ENCODE measurements at regions not wholly inside any gene's neighbourhood (a gene's known extent, or its start where the extent isn't known, plus 50 kb on each side); places are given as distances from the start of the nearest gene placed in this dataset.
A peak's percentile ranks its signal among the peaks of the same experiment; 100 is the strongest.
"Not testable (repeated sequence)": the region's sequence is repeated elsewhere in the genome, so short reads cannot be mapped to it uniquely, and the experiment has no call there.

DNA sequence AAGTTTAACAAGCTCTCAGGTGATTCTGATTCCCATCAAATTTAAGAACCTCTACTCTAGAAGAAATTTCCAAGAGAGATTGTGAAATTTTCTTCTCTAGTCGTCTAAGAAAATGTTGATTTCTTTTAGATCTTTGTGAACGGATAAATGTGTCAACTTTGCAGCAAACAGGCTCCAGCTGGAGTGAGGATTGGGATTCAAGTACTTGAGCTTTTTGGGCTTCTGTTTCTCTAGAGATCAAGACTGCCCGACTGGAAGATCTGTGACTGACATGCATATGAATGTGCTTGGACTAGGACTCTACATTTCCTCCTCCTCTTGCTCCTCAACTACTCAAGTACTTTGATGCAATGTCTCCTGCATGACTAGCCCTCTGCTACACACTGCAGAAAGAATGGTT lies 388.3 kb downstream of the TMEM38B start:
- DNase-seq (ENCODE audit: low read depth in 4 of 4, low spot score in 3 of 4): peak in 2 of 4 donors; percentile 9 to 12

DNA sequence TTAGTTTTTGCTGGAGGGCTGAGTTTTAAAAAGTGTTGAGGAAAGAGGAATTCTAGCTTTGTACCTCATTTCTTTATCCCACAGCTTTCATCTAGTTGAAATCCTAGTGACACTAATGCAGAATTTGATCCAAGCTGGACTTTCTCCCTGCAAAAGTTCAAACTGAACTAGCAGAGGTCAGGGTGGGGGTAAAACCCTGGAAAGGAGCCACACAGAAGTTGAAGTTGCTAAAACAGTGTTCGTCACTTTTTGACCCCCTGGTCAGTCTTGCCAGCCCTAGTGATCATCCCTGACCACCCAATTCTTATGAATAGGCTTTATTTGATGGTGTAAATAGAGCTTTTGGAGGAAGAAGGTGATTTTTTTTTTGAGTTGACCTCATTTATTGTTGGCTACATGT lies 390.4 kb downstream of the TMEM38B start:
- DNase-seq (ENCODE audit: low read depth in 4 of 4, low spot score in 3 of 4): no peak

DNA sequence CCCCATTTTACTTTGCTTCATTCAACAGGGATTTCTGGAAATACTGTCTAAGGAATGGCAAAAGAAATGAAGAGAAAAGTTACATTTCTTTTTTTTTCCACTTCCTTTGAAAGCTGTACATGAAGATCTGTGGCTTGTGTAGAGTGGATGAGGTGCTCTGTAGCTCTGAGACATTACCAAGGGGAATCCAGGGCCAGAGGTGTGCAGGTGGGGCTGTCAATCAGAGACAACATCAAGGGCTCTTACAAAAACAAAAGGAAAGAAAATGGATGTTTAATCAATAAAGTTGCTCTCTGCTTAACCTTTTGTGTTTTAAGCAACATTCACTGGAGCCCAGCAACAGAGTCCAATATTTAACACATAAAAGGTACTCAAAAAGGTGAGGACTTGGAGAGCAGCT lies 391.1 kb downstream of the TMEM38B start:
- no peak for DNase-seq (ENCODE audit: low read depth in 4 of 4, low spot score in 3 of 4)

DNA sequence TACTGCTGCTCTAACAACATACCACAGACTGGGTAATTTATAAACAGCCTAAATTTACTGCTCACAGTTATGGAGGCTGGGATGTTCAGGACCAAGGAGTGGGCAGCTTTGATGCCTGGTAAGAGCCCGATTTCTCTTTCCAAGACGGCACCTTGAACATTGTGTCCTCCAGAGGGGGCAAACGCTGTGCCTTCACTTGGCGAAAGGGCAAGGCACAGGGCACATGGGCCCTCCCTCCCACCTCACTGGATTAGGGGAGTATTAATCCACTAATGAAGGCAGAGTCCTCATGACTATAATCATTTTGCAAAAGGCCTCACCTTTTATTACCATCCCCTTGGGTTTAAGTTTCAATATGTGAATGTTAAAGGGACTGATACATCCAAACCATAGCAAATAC lies 397.7 kb downstream of the TMEM38B start:
- no peak for DNase-seq (ENCODE audit: low read depth in 4 of 4, low spot score in 3 of 4)

DNA sequence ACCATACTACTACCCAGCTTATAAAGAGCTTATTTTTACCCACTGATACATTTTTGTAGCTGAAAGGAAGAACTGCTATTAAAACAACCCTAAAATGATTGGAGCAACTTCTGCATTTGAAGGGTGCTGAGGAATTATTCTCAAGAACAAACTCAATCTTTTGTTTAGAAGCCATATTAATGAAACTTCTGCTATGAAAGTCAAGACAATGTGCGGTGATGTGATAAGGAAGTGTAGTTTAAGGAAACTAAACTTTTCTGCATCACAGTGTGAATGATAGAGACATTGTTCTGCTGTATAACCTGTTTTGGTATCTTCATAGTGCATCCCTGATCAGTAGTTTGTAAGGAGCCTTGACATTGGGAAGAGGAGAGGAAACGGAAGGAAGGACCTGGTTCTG lies 408.5 kb downstream of the TMEM38B start:
- no peak for DNase-seq (ENCODE audit: low read depth in 4 of 4, low spot score in 3 of 4)

DNA sequence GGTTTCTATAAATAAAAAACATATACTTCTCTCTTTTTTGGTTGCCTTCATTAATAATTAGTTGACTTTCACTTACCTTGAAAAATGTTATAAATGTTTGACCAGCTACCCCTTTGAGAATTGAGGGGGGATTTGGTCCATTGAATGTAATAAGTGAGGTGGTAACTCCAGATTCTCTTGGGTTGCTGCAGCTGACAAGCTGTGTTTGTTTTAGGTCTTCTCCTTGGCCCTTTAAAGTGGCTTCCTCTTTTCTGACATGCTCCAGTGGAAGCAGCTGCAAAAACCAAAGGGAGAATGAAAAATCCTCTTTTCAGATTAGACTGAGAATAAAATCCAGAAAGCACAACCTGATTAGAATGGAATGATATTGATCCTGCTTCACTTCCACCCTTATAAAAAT lies 410.5 kb downstream of the TMEM38B start:
- no peak for DNase-seq (ENCODE audit: low read depth in 4 of 4, low spot score in 3 of 4)

DNA sequence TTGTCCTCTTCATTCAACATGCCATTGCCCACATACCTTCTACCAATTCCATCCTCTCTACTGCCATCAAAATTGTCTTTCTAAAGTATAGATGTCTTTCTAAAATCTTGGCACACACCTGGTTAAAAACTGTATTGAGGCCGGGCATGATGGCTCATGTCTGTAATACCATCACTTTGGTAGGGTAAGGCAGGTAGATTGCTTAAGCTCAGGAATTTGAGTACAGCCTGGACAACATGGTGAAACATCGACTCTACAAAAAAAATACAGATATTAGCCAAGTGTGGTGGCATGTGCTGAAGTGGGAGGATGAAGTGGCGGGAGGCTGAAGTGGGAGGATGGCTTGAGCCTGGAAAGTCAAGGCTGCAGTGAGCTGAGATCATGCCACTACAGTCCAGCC lies 412.1 kb downstream of the TMEM38B start:
- DNase-seq (ENCODE audit: low read depth in 4 of 4, low spot score in 3 of 4): no peak

DNA sequence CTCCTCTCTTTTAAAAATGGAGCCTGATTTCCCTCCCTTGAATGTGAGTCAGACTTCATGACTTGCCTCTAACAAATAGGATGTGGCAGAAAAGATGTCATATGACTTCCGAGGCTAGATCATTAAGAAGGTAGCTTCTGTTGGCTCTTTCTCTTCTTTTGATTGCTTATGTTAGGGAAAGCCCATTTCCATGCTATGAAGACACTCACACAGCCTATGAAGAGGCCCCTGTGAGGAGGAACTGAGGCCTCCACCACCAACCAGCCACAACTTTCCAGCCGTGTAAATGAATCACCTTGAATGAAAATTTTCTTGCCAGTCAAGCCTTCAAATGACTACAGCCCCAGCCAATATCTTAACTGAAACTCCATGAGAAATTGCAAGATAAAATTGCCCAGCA lies 413.4 kb downstream of the TMEM38B start:
- no peak for DNase-seq (ENCODE audit: low read depth in 4 of 4, low spot score in 3 of 4)

DNA sequence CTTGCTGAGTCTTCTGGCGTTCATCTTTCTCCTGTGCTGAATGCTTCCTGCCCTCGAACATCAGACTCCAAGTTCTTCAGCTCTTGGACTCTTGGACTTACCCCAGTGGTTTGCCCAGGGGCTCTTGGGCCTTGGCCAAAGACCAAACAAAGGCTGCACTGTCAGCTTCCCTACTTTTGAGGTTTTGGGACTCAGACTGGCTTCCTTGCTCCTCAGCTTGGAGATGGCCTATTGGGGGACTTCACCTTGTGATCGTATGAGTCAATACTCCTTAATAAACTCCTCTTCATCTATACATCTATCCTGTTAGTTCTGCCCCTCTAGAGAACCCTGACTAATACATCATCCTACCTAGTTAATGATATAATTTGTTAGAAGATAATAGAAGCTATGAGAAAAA lies 415.4 kb downstream of the TMEM38B start:
- not testable (repeated sequence) for DNase-seq (ENCODE audit: low read depth in 4 of 4, low spot score in 3 of 4)

DNA sequence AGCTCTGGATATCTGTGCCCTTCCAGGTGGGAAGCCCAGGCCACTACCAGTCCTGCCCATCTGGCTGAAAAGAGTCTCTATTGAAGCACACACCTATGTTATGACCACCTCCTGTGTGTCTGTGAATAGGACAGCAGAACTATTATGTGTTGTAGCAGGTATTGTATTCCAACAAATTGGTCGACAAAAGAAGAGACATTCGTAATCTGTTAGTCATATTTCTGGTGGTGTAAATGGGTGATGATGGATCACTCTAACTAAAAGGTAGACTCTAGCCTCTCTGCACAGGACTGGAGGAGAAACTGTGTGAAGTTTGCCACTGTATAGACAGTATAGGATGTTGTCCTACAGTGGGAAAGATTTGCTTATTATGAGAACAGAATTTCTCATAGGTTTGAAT lies 416.1 kb downstream of the TMEM38B start:
- DNase-seq (ENCODE audit: low read depth in 4 of 4, low spot score in 3 of 4): no peak

DNA sequence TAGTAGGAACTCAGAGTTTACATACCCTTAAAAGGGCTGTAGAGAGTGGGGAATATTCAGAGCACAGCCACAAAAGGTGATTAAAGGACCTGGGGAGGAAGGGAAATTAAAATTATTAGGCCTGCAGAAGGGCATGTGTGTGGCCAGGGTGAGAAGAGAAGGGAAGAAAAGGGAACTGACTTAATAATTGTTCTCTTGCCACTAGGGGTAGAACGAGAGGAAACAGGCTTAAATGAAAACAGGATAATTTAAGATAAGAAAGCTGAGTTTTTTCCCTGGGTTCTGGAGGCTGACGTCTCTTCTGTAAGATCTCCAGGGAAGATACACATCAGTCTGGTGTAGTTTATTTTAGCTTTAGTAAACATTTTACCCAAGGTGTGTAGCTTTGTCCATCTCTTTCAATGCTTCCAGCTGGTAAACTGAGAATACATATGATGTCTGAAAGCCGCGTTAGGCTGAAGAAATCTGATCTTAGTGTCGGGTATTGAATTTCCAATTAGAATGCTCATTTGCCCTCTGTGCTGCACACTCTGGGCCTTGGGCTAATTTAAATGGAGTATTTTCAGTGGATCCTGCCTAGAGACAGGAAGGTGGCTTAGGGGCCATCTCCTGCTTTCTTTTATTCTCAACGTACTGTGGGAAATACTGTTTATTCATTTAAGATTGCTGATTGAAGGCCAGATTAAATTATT lies 416.8 kb downstream of the TMEM38B start:
- DNase-seq (ENCODE audit: low read depth in 4 of 4, low spot score in 3 of 4): peak in 3 of 4 donors; percentile 4 to 37 (median 12)

DNA sequence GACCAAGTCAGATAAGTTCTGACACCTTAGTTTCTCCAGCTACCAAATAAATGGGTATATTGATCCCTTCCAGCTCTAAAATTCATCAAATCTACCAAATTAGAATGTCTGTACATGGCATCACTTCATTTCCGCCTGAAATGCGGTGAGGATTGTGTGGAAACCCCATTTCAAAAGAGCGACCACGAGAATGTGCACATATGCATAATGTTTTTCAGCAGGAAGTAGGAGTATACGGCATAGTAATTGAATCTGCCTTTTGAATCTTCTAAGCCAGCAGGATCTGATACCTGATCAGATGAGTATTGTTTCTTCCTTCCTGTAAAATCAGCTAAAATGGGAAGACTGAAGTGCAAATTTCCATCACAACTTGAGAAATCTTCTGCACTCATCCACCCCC lies 418.6 kb downstream of the TMEM38B start:
- no peak for DNase-seq (ENCODE audit: low read depth in 4 of 4, low spot score in 3 of 4)

DNA sequence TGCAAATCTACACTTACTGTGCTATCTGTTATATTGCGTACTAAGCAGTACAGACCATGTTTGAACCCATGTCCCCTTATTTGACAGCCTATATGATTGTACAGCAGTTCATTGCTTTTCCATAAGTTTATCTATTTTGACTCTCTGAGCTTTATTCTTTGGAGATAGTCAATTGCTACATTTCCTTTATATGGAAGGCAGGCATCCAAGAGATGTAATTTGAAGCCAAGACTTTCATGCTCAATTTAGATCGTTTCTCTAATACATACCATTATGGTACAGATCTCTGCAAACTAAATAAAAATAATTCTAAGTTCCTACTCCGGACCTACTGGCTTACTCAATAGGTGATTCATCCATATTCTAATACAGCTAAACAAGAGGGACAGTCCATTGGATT lies 424.8 kb downstream of the TMEM38B start:
- DNase-seq (ENCODE audit: low read depth in 4 of 4, low spot score in 3 of 4): no peak

DNA sequence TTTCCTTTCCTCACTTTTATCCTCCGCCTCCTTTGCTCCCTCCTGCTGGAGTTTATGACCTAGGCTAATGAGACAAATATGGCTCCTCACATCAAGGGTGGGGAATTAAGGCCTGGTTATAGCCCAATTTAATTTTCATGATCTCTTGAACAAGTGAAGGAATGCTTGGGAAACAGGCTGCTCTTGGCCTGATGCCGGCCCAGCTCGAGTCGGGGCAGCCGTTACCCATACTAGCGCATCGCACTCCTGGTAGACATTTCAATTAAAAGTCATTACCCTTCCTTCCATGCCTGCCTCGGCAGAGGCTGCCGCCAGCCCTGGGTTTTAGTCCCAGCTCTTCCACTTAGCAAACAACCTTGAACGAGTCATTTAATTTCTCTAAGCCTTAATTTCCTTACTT lies 425.7 kb downstream of the TMEM38B start:
- DNase-seq (ENCODE audit: low read depth in 4 of 4, low spot score in 3 of 4): no peak

DNA sequence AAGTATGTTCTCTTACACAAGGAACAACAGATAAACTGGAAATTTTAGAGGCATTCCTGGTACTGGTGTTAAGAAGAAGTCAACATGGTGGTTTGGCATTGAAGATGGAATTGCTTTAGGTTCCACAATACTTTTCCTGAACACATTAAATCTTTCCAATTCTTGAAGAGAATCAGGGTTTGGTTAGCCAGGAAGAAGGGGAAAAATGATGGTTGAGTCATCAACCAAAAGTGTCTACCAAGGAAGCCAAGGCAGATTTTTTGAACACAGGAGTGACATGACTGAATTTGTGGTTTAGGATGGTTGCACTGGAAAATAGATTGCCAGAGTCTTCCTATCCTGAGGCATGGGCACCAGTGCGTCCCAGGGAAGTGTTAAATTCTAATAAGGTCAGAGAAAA lies 433.4 kb downstream of the TMEM38B start:
- DNase-seq (ENCODE audit: low read depth in 4 of 4, low spot score in 3 of 4): no peak

DNA sequence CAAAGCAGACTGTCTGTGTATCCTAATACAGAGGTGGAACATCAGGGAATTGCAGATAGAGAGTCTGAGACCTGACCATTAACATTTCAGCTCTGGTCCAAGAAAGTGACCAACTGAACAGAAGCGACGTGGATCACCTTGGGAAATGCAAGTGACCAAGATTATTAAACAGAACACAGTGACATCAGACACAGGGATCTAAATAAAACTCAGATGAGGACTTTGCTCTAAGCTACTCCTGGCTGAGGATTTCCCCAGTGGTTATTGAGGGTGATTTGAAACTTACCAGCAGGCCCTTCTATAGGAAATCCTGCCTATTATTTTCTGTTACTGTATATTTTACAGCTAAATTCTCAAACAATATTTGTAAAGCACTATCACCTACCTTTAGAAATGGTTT lies 436.0 kb downstream of the TMEM38B start:
- no peak for DNase-seq (ENCODE audit: low read depth in 4 of 4, low spot score in 3 of 4)

DNA sequence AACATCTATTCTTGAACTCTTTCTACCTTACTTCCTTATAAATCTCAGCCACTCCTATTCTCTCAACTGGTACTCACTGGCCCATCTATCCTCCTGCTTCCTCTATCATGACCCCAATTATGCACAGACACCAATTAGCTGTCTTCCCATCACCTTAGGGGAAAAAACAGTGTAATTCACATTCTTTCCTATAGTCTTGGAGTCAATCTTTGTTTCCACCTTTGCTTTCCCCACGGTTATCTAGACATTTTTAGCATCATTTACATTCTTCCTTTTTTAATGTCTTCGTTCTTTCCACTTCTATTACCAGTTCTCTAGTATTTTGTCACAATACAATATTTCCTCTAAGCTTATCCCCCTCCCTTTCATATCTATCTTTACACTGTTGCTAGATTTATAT lies 449.4 kb downstream of the TMEM38B start:
- no peak for DNase-seq (ENCODE audit: low read depth in 4 of 4, low spot score in 3 of 4)

DNA sequence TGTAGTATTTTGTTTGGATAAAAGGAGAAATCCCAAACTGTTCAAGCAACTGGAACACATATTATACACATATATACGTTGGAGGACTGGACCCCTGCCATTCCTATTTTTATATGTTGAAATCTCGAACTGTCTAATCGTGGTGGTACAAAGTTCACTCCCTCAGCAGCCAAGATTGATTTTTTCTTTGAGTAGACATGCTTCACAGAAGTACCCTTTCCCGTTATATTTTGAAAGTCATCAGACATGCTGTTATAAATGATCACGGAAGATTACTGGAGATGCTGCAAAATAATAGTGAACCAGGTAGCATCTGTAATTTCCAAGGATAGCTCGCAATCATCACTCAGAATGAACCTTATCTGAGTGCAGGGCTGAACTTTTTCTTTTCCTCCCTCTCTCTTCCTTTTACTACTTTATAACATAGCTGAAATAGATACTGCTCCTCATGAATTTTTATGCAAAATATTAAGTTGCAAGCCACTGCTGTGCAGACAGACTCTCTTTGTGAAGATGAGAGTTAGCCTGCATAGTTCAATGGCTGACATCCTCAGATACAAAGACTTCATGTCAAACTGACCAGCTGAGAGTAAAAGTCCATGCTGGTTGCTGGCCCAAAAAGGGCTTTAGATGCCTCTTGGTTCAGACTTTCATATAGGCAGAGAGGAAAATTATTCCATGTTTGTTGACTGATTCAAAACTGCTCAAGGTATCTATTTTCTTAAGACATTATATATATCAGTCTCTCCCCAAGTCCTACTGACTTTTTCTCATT lies 451.9 kb downstream of the TMEM38B start:
- DNase-seq (ENCODE audit: low read depth in 4 of 4, low spot score in 3 of 4): no peak

DNA sequence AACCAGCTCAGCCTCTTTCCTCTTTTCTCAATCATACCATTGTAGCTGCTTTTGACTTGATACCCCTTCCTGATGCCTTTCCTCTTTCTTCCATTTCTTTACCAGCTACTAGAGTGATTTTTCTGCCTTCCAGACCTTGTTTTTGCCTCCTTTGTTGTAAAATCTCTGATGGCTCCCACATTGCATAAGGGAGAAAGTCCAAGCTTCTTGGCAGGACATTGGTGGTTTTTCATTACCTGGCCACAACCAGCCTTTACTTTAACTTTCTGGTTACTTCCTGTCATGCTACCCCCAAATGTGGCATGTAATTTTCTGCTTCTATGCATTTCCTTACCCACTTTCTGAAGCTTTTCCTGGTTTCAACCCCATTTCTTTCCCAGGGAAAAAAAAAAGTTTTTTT lies 452.5 kb downstream of the TMEM38B start:
- no peak for DNase-seq (ENCODE audit: low read depth in 4 of 4, low spot score in 3 of 4)

DNA sequence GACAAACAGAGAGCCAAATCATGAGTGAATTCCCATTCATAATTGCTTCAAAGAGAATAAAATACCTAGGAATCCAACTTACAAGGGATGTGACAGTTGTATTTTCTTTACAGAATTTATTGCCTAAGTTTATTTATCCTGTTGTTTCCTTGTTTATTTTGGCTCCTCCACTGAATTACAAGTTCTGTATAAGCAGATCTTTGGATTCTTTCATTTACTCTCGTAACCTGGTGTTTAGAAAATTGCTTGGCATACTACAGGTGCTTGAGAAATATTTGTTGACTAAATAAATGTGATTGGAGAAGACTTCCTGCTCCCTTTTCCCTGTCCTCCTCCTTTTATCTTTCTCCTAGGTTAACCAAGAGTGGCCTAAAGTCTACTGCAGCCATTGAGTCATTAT lies 455.6 kb downstream of the TMEM38B start:
- DNase-seq (ENCODE audit: low read depth in 4 of 4, low spot score in 3 of 4): no peak

DNA sequence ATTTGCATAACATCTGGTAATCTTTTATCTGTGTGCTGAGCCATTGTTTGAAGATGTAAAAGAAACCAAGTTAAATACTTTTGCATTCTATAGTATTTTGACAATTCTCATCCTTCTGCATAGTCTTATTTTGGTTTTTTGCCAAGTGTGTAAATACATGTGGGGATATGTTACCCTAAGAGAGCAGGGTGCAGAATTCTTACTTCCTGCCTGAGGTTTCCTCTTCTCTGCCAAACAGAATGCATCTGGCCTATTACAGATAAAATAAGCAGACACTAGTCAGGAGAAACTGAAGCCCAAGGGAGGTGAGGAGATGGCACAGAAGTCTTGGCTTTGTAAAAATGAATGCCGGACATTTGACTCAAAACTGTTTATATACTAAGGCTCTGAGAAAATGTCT lies 462.1 kb downstream of the TMEM38B start:
- DNase-seq (ENCODE audit: low read depth in 4 of 4, low spot score in 3 of 4): no peak

DNA sequence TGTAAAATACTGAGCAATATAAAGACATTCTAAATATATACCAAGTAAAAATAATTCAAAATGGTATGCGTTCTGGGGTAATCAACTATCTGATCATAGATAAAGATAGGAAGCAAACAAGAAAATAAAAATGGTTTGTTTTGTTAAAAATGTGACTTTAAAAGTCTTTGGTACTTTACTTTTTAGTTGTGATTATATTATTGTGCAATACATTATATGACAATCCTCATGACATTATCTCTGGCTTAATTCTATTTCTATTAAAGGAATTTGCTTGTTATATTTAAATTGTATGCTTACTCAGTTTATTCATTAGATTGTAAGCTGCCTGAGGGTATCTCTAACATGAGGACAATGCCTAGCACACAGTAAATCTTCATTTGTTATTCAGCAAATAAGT lies 477.9 kb downstream of the TMEM38B start:
- DNase-seq (ENCODE audit: low read depth in 4 of 4, low spot score in 3 of 4): no peak
